ENCODE measurements at regions not wholly inside any gene's neighbourhood (a gene's known extent, or its start where the extent isn't known, plus 50 kb on each side); places are given as distances from the start of the nearest gene placed in this dataset.

DNA sequence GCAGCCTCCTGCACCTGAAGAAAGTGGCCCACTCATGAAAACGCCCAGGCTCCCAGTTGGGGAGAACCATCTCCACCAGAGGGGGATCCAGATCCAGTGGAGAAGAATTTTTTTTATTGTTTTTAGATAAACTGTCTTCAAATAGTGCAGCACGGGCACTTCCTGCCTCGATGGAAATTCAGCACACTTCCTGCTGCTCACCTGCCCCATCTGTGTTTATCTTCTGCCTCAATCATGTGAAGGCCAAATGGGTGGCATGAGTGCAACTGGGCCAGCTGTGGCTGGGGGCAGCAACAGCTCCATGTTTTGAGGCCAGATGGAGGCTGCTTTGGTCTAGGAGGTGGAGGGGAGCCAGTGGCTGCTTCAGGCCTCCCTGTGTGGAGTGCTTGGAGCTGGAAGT lies 75.9 kb upstream of the WSB1 start:
- dilution Hi-C loops (cut with MboI; ENCODE audit: extremely low pct_ligation_motif_present, low sequenced_read_pairs) = no loop called here
- FAIRE-seq (no peak), DNase-seq (ENCODE audit: low read depth, low spot score) (no peak)
- Histone ChIP-seq H3K9ac (ENCODE audit: control insufficient read depth, extremely low read depth, insufficient read depth, low read length) (no peak overlapping the region), H2AFZ (ENCODE audit: control insufficient read depth, low read length) (no peak overlapping the region), H3K9me1 (ENCODE audit: control insufficient read depth, extremely low read depth, insufficient read depth, low read length) (no peaks in the 10 kb centered on the region), H3K4me2 (ENCODE audit: control insufficient read depth, extremely low read depth, insufficient read depth, low read depth, low read length) (no peak overlapping the region), H3K27ac (ENCODE audit: control insufficient read depth, insufficient read depth, low read length) (no peak overlapping the region), H3K27me3 (ENCODE audit: control insufficient read depth, extremely low read depth, insufficient read depth, low read length) (no peaks in the 10 kb centered on the region), H3K4me1 (ENCODE audit: control insufficient read depth, extremely low read depth, insufficient read depth, low read length) (no peaks in the 10 kb centered on the region), H4K20me1 (ENCODE audit: control insufficient read depth, extremely low read depth, insufficient read depth, low read length) (no peaks in the 10 kb centered on the region), H3K79me2 (ENCODE audit: control insufficient read depth, insufficient read depth, low read length) (no peaks in the 10 kb centered on the region), H3K36me3 (ENCODE audit: control insufficient read depth in 2 of 2, extremely low read depth in 1 of 2, insufficient read depth in 2 of 2, low read length in 2 of 2) (no peaks in the 10 kb centered on the region), H3K9me3 (ENCODE audit: control insufficient read depth, low read depth, low read length) (no peaks in the 10 kb centered on the region), H3K4me3 (ENCODE audit: control insufficient read depth in 2 of 3, extremely low read depth in 1 of 3, insufficient read depth in 2 of 3, low read depth in 1 of 3, low read length in 3 of 3) (no peak overlapping the region)
- TF ChIP-seq, protein P1, sequence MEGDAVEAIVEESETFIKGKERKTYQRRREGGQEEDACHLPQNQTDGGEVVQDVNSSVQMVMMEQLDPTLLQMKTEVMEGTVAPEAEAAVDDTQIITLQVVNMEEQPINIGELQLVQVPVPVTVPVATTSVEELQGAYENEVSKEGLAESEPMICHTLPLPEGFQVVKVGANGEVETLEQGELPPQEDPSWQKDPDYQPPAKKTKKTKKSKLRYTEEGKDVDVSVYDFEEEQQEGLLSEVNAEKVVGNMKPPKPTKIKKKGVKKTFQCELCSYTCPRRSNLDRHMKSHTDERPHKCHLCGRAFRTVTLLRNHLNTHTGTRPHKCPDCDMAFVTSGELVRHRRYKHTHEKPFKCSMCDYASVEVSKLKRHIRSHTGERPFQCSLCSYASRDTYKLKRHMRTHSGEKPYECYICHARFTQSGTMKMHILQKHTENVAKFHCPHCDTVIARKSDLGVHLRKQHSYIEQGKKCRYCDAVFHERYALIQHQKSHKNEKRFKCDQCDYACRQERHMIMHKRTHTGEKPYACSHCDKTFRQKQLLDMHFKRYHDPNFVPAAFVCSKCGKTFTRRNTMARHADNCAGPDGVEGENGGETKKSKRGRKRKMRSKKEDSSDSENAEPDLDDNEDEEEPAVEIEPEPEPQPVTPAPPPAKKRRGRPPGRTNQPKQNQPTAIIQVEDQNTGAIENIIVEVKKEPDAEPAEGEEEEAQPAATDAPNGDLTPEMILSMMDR (optimal IDR thresholded peaks at IDR 0.05 in 1 of 3, IDR thresholded peaks at IDR 0.05 in 1 of 3, conservative IDR thresholded peaks at IDR 0.05 in 1 of 3; ENCODE audit: extremely low read depth in 1 of 3, insufficient read depth in 2 of 3, low read length in 3 of 3) = no peak
- no peak for TF ChIP-seq EZH2 (IDR thresholded peaks at IDR 0.05; ENCODE audit: low read length)

DNA sequence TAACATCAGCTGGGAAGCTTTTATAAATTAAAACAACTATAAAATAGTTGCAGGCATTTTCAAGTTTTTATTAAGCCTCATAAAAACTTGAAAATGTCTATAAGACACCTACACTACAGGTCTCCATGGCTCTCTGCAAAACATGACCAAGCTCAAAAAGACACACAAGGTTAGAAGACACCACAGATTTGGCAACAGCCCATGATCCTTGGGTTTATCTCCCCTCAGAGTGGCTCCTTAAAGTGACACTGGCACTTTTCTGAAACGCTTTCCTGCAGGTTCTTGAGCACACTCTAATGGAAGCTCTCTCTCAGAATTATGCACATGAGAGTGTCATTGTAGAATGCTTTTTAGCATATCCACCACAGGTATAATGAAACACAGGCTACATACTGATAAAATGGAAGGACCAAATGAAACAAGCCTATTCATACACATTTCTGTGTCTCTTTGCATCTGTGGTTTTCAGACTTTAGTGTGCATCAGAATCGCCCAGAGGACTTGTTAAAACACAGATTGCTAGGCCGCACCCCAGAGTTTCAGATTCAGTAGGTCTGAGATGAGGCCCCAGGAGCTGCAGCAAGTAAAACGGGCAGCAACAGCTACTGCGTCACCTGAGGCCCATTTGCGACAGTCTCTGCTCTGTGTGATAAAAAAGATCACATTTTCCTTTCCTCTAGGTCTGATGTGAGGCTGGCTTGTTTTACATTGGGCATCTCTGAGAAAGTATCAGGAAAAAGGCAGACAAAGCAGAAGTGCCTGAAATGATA lies 75.0 kb upstream of the WSB1 start:
- Histone ChIP-seq H3K4me2 (ENCODE audit: control insufficient read depth, extremely low read depth, insufficient read depth, low read depth, low read length) (no peak overlapping the region), H3K79me2 (ENCODE audit: control insufficient read depth, insufficient read depth, low read length) (no peaks in the 10 kb centered on the region), H3K9ac (ENCODE audit: control insufficient read depth, extremely low read depth, insufficient read depth, low read length) (no peak overlapping the region), H4K20me1 (ENCODE audit: control insufficient read depth, extremely low read depth, insufficient read depth, low read length) (no peaks in the 10 kb centered on the region), H3K36me3 (ENCODE audit: control insufficient read depth in 2 of 2, extremely low read depth in 1 of 2, insufficient read depth in 2 of 2, low read length in 2 of 2) (no peaks in the 10 kb centered on the region), H3K9me3 (ENCODE audit: control insufficient read depth, low read depth, low read length) (no peaks in the 10 kb centered on the region), H3K4me3 (ENCODE audit: control insufficient read depth in 2 of 3, extremely low read depth in 1 of 3, insufficient read depth in 2 of 3, low read depth in 1 of 3, low read length in 3 of 3) (no peak overlapping the region), H3K27ac (ENCODE audit: control insufficient read depth, insufficient read depth, low read length) (no peak overlapping the region), H2AFZ (ENCODE audit: control insufficient read depth, low read length) (no peak overlapping the region), H3K27me3 (ENCODE audit: control insufficient read depth, extremely low read depth, insufficient read depth, low read length) (no peaks in the 10 kb centered on the region), H3K9me1 (ENCODE audit: control insufficient read depth, extremely low read depth, insufficient read depth, low read length) (no peaks in the 10 kb centered on the region), H3K4me1 (ENCODE audit: control insufficient read depth, extremely low read depth, insufficient read depth, low read length) (no peaks in the 10 kb centered on the region)
- no peak for TF ChIP-seq EZH2 (IDR thresholded peaks at IDR 0.05; ENCODE audit: low read length)
- TF ChIP-seq, protein P1 (optimal IDR thresholded peaks at IDR 0.05 in 1 of 3, IDR thresholded peaks at IDR 0.05 in 1 of 3, conservative IDR thresholded peaks at IDR 0.05 in 1 of 3; ENCODE audit: extremely low read depth in 1 of 3, insufficient read depth in 2 of 3, low read length in 3 of 3) = no peak
- dilution Hi-C loops (cut with MboI; ENCODE audit: extremely low pct_ligation_motif_present, low sequenced_read_pairs) = no loop called here
- no peak for FAIRE-seq
- DNase-seq (ENCODE audit: low read depth, low spot score) = no peak

All from keratinocyte (primary cell).